CD4-positive, alpha-beta memory T cell (primary cell): ENCODE measurements at regions not wholly inside any gene's neighbourhood (a gene's known extent, or its start where the extent isn't known, plus 50 kb on each side); places are given as distances from the start of the nearest gene placed in this dataset.

ENCODE experiments used
- CTCF ChIA-PET: fragments of 350-600 bp; sonication (Branson Sonifier 250); formaldehyde crosslinking; loops from one replicate; lab custom pipeline; 2021; ENCODE audit warnings: inconsistent platforms; ENCODE audit not compliant: partially characterized antibody; lab: Charles Lee
- POLR2A ChIA-PET: fragments of 350-600 bp; sonication (Branson Sonifier 250); formaldehyde crosslinking; loops from one replicate; lab custom pipeline; 2021; ENCODE audit not compliant: partially characterized antibody; lab: Charles Lee
- DNase-seq, 5 donors: peaks; one replicate each; pipeline versions ENCODE4 v3.0.0 to v3.0.0-alpha.2; 2020 to 2022; ENCODE audit warnings: mixed read lengths in 1 of 5
- H3K27ac ChIP-seq: one replicate; pipeline ENCODE4 v1.7.0; 2013; ENCODE audit warnings: low read depth, low read length
- H3K27me3 ChIP-seq: 2 replicates; pipeline ENCODE4 v1.7.0; 2013; ENCODE audit warnings: mild to moderate bottlenecking, low read length, moderate library complexity; ENCODE audit not compliant: insufficient read depth
- H3K36me3 ChIP-seq: 2 replicates; pipeline ENCODE4 v1.7.0; 2013; ENCODE audit warnings: mild to moderate bottlenecking, low read length, moderate library complexity; ENCODE audit not compliant: insufficient read depth
- H3K4me1 ChIP-seq: 2 replicates; pipeline ENCODE4 v1.7.0; 2013; ENCODE audit warnings: mild to moderate bottlenecking, low read length, moderate library complexity; ENCODE audit not compliant: insufficient read depth
- H3K4me3 ChIP-seq, 2 donors: one replicate each; pipeline ENCODE4 v1.7.0; 2013; ENCODE audit warnings: low read length in 2 of 2, mild to moderate bottlenecking in 1 of 2
- H3K9me3 ChIP-seq, 2 donors: one replicate each; pipeline ENCODE4 v1.7.0; 2013; ENCODE audit warnings: low read length in 2 of 2, control low read depth in 1 of 2; ENCODE audit not compliant: control insufficient read depth in 1 of 2
- H3K27ac Mint-ChIP-seq, 7 donors: one replicate each; pipeline ENCODE4 v1.8.0; 2020 to 2021; ENCODE audit warnings: mixed read lengths in 7 of 7, mild to moderate bottlenecking in 6 of 7, inconsistent platforms in 3 of 7, moderate library complexity in 3 of 7
- H3K27me3 Mint-ChIP-seq, 2 donors: one replicate each; pipeline ENCODE4 v1.8.0; 2020 to 2021; ENCODE audit warnings: mixed read lengths in 2 of 2
- H3K36me3 Mint-ChIP-seq, 2 donors: one replicate each; pipeline ENCODE4 v1.8.0; 2020 to 2021; ENCODE audit warnings: mixed read lengths in 2 of 2, inconsistent platforms in 1 of 2, mild to moderate bottlenecking in 1 of 2
- H3K4me1 Mint-ChIP-seq, 4 donors: one replicate each; pipeline ENCODE4 v1.8.0; 2020 to 2021; ENCODE audit warnings: mixed read lengths in 4 of 4, mild to moderate bottlenecking in 1 of 4
- H3K4me3 Mint-ChIP-seq, 8 donors: one replicate each; pipeline ENCODE4 v1.8.0; 2020 to 2021; ENCODE audit warnings: mixed read lengths in 8 of 8, mild to moderate bottlenecking in 7 of 8, moderate library complexity in 6 of 8, inconsistent platforms in 3 of 8
- H3K9me3 Mint-ChIP-seq, 8 donors: one replicate each; pipeline ENCODE4 v1.8.0; 2020 to 2021; ENCODE audit warnings: mixed read lengths in 8 of 8, mild to moderate bottlenecking in 5 of 8, inconsistent platforms in 3 of 8, moderate library complexity in 1 of 8
- intact Hi-C: fragments of 100-400 bp; cut with micrococcal nuclease; formaldehyde crosslinking; loops from one replicate; pipeline ENCODE4 v1.15.1; 2023

- CTCF ChIA-PET, result interaction anchor here (0.7 kb wide), 1 partner anchor 650 kb away, joined by 3 read pairs; no protein-coding TSS in a partner anchor
- POLR2A ChIA-PET, result no interaction called here
- intact Hi-C loops, result no loop called here
- Histone ChIP-seq H3K4me3 (no peak overlapping the region), H3K27ac (no peak overlapping the region), H3K9me3 (no peaks in the 10 kb centered on the region), H3K27me3 (no peaks in the 10 kb centered on the region), H3K36me3 (no peaks in the 10 kb centered on the region), H3K4me1 (no peaks in the 10 kb centered on the region)
- Mint-ChIP-seq H3K4me3 (no peak overlapping the region), H3K9me3 (no peaks in the 10 kb centered on the region), H3K4me1 (peaks cover 0 to 1% (median 0%) of the 10 kb centered on the region in 4 donors), H3K36me3 (no peaks in the 10 kb centered on the region), H3K27ac (no peak overlapping the region), H3K27me3 (peaks cover 6% of the 10 kb centered on the region in 2 donors)
- DNase-seq, result no peak
Measured at GRCh38 chr11:116698080-116698479, 74.7 kb downstream of the BUD13 start.

GRCh38 chr11:116697639-116698038 is 75.1 kb downstream of the BUD13 start:
- no peaks in the 10 kb centered on the region for H3K36me3 Mint-ChIP-seq
- no peak overlapping the region for H3K27ac Mint-ChIP-seq
- H3K27ac ChIP-seq, result no peak overlapping the region
- no peaks in the 10 kb centered on the region for H3K27me3 ChIP-seq
- H3K4me1 ChIP-seq, result no peaks in the 10 kb centered on the region
- H3K27me3 Mint-ChIP-seq, result peaks cover 3 to 6% of the 10 kb centered on the region in 2 donors
- H3K4me3 ChIP-seq, result no peak overlapping the region
- POLR2A ChIA-PET, result no interaction called here
- no peaks in the 10 kb centered on the region for H3K9me3 ChIP-seq
- DNase-seq, result no peak
- CTCF ChIA-PET, result interaction anchor here (0.7 kb wide), 1 partner anchor 650 kb away, joined by 3 read pairs; no protein-coding TSS in a partner anchor
- intact Hi-C loops, result no loop called here
- no peaks in the 10 kb centered on the region for H3K9me3 Mint-ChIP-seq
- no peaks in the 10 kb centered on the region for H3K36me3 ChIP-seq
- no peak overlapping the region for H3K4me3 Mint-ChIP-seq
- peaks cover 0 to 1% (median 0%) of the 10 kb centered on the region in 4 donors for H3K4me1 Mint-ChIP-seq

- intact Hi-C loops, result no loop called here
- POLR2A ChIA-PET, result no interaction called here
- DNase-seq, result no peak
- no peaks in the 10 kb centered on the region for H3K4me1 ChIP-seq
- no peak overlapping the region for H3K4me3 Mint-ChIP-seq
- no peaks in the 10 kb centered on the region for H3K36me3 Mint-ChIP-seq
- CTCF ChIA-PET, result no interaction called here
- peaks cover 0 to 1% (median 0%) of the 10 kb centered on the region in 4 donors for H3K4me1 Mint-ChIP-seq
- no peaks in the 10 kb centered on the region for H3K36me3 ChIP-seq
- no peaks in the 10 kb centered on the region for H3K9me3 Mint-ChIP-seq
- H3K27ac Mint-ChIP-seq, result no peak overlapping the region
- peaks cover 3 to 6% of the 10 kb centered on the region in 2 donors for H3K27me3 Mint-ChIP-seq
- H3K9me3 ChIP-seq, result no peaks in the 10 kb centered on the region
- no peaks in the 10 kb centered on the region for H3K27me3 ChIP-seq
- H3K4me3 ChIP-seq, result no peak overlapping the region
- H3K27ac ChIP-seq, result no peak overlapping the region
Measured at GRCh38 chr11:116697011-116697410, 75.8 kb downstream of the BUD13 start.

- Mint-ChIP-seq H3K27ac (no peak overlapping the region), H3K27me3 (peaks cover 3 to 8% of the 10 kb centered on the region in 2 donors), H3K36me3 (no peaks in the 10 kb centered on the region), H3K9me3 (no peaks in the 10 kb centered on the region), H3K4me1 (peaks cover 0 to 1% (median 0%) of the 10 kb centered on the region in 4 donors), H3K4me3 (no peak overlapping the region)
- Histone ChIP-seq H3K27ac (no peak overlapping the region), H3K9me3 (no peaks in the 10 kb centered on the region), H3K4me3 (no peak overlapping the region), H3K36me3 (no peaks in the 10 kb centered on the region), H3K4me1 (no peaks in the 10 kb centered on the region), H3K27me3 (no peaks in the 10 kb centered on the region)
- DNase-seq, result no peak
- intact Hi-C loops, result no loop called here
- ChIA-PET CTCF (no interaction called here), POLR2A (no interaction called here)
Measured at GRCh38 chr11:116696381-116696941, 76.3 kb downstream of the BUD13 start.

GRCh38 chr11:116695657-116696254 is 77.0 kb downstream of the BUD13 start:
- no peak overlapping the region for H3K4me3 Mint-ChIP-seq
- no peaks in the 10 kb centered on the region for H3K4me1 ChIP-seq
- no peak for DNase-seq
- intact Hi-C loops, result no loop called here
- H3K36me3 Mint-ChIP-seq, result no peaks in the 10 kb centered on the region
- H3K27ac Mint-ChIP-seq, result peak overlapping the region in 2 of 7 donors; percentile 78 to 88
- H3K9me3 ChIP-seq, result no peaks in the 10 kb centered on the region
- H3K27me3 ChIP-seq, result no peaks in the 10 kb centered on the region
- peaks cover 3 to 8% of the 10 kb centered on the region in 2 donors for H3K27me3 Mint-ChIP-seq
- no peak overlapping the region for H3K27ac ChIP-seq
- peaks cover 0 to 1% (median 0%) of the 10 kb centered on the region in 4 donors for H3K4me1 Mint-ChIP-seq
- CTCF ChIA-PET, result no interaction called here
- no peaks in the 10 kb centered on the region for H3K36me3 ChIP-seq
- H3K4me3 ChIP-seq, result no peak overlapping the region
- POLR2A ChIA-PET, result no interaction called here
- no peaks in the 10 kb centered on the region for H3K9me3 Mint-ChIP-seq

- Histone ChIP-seq H3K27me3 (no peaks in the 10 kb centered on the region), H3K9me3 (no peaks in the 10 kb centered on the region), H3K4me3 (no peak overlapping the region), H3K27ac (no peak overlapping the region), H3K36me3 (no peaks in the 10 kb centered on the region), H3K4me1 (no peaks in the 10 kb centered on the region)
- no peak for DNase-seq
- intact Hi-C loops, result no loop called here
- no peak overlapping the region for H3K4me3 Mint-ChIP-seq
- H3K36me3 Mint-ChIP-seq, result no peaks in the 10 kb centered on the region
- CTCF ChIA-PET, result no interaction called here
- H3K9me3 Mint-ChIP-seq, result no peaks in the 10 kb centered on the region
- peaks cover 0 to 1% (median 0%) of the 10 kb centered on the region in 4 donors for H3K4me1 Mint-ChIP-seq
- H3K27me3 Mint-ChIP-seq, result peaks cover 3 to 8% of the 10 kb centered on the region in 2 donors
- H3K27ac Mint-ChIP-seq, result no peak overlapping the region
- POLR2A ChIA-PET, result no interaction called here
Measured at GRCh38 chr11:116694815-116695590, 77.8 kb downstream of the BUD13 start.

GRCh38 chr11:116694349-116694725 is 78.5 kb downstream of the BUD13 start:
- CTCF ChIA-PET, result no interaction called here
- H3K36me3 ChIP-seq, result no peaks in the 10 kb centered on the region
- POLR2A ChIA-PET, result no interaction called here
- DNase-seq, result no peak
- Mint-ChIP-seq H3K36me3 (no peaks in the 10 kb centered on the region), H3K27ac (no peak overlapping the region), H3K27me3 (peaks cover 2 to 8% of the 10 kb centered on the region in 2 donors), H3K9me3 (no peaks in the 10 kb centered on the region), H3K4me3 (no peak overlapping the region), H3K4me1 (peaks cover 0 to 1% (median 0%) of the 10 kb centered on the region in 4 donors)
- H3K27ac ChIP-seq, result no peak overlapping the region
- H3K4me3 ChIP-seq, result no peak overlapping the region
- intact Hi-C loops, result no loop called here
- no peaks in the 10 kb centered on the region for H3K27me3 ChIP-seq
- no peaks in the 10 kb centered on the region for H3K9me3 ChIP-seq
- no peaks in the 10 kb centered on the region for H3K4me1 ChIP-seq
